Uterus (tissue), 3 donors: ENCODE measurements at regions not wholly inside any gene's neighbourhood (a gene's known extent, or its start where the extent isn't known, plus 50 kb on each side); places are given as distances from the start of the nearest gene placed in this dataset.

Source experiments
- DNase-seq, 2 donors: peaks; one replicate each; pipeline ENCODE4 v3.0.0-alpha.2; 2019 to 2020
- H3K27ac ChIP-seq, 2 donors: fragments of 200-600 bp; sonication (generic); 1 replicate in 1 of 2; 2 replicates in 1 of 2; pipeline ENCODE4 v1.5.1; 2016 to 2018
- H3K27me3 ChIP-seq, 2 donors: fragments of 200-600 bp; sonication (generic); one replicate each; pipeline ENCODE4 v1.5.1; 2018 to 2019; ENCODE audit warnings: control low read depth in 1 of 2
- H3K36me3 ChIP-seq, 2 donors: fragments of 200-600 bp; sonication (generic); one replicate each; pipeline ENCODE4 v1.5.1; 2019; ENCODE audit warnings: control low read depth in 1 of 2
- H3K4me1 ChIP-seq, 2 donors: fragments of 200-600 bp; sonication (generic); one replicate each; pipeline ENCODE4 v1.5.1; 2018 to 2019; ENCODE audit warnings: control low read depth in 1 of 2
- H3K4me3 ChIP-seq, 2 donors: fragments of 200-600 bp; sonication (generic); 1 replicate in 1 of 2; 2 replicates in 1 of 2; pipeline ENCODE4 v1.5.1; 2018 to 2019; ENCODE audit warnings: mild to moderate bottlenecking in 1 of 2
- H3K9me3 ChIP-seq, 2 donors: fragments of 200-600 bp; sonication (generic); one replicate each; pipeline ENCODE4 v1.5.1; 2019; ENCODE audit warnings: control low read depth in 1 of 2
- CTCF ChIP-seq, 4 experiments: fragments of 200-600 bp in 2 of 4; fragments of 450-650 bp in 2 of 4; sonication (generic) in 2 of 4; IDR thresholded peaks; one replicate each; pipeline ENCODE4 v1.5.1; 2016 to 2019; ENCODE audit warnings: antibody characterized with exemption in 4 of 4, mild to moderate bottlenecking in 2 of 4, moderate library complexity in 1 of 4
- POLR2A ChIP-seq, 2 donors: fragments of 450-650 bp; IDR thresholded peaks; one replicate each; pipeline ENCODE4 v1.6.1; 2016; ENCODE audit warnings: antibody characterized with exemption in 2 of 2, mild to moderate bottlenecking in 1 of 2, moderate library complexity in 1 of 2
- intact Hi-C: fragments of 100-400 bp; cut with DNase I; formaldehyde crosslinking; loops from one replicate; pipeline ENCODE4 v1.15.1; 2023; ENCODE audit warnings: low total_unique reads
- donor health status: DM: yes; HTN: yes; CAD: no.

GRCh38 chr3:124043023-124043422 lies 51.1 kb upstream of the ROPN1 start:
- no peaks in the 10 kb centered on the region for H3K9me3 ChIP-seq
- no peak overlapping the region for H3K4me3 ChIP-seq
- DNase-seq, result no peak
- no peak overlapping the region for H3K27ac ChIP-seq
- intact Hi-C loops, result no loop called here
- no peaks in the 10 kb centered on the region for H3K36me3 ChIP-seq
- H3K4me1 ChIP-seq, result no peaks in the 10 kb centered on the region
- no peaks in the 10 kb centered on the region for H3K27me3 ChIP-seq
- no peak for TF ChIP-seq CTCF (IDR thresholded peaks at IDR 0.05)
- no peak for TF ChIP-seq POLR2A (IDR thresholded peaks at IDR 0.05)

GRCh38 chr3:124044956-124045355 lies 53.0 kb upstream of the ROPN1 start:
- H3K9me3 ChIP-seq, result no peaks in the 10 kb centered on the region
- no peak overlapping the region for H3K4me3 ChIP-seq
- TF ChIP-seq CTCF (IDR thresholded peaks at IDR 0.05) (no peak), POLR2A (IDR thresholded peaks at IDR 0.05) (no peak)
- no peaks in the 10 kb centered on the region for H3K4me1 ChIP-seq
- H3K27me3 ChIP-seq, result no peaks in the 10 kb centered on the region
- intact Hi-C loops, result no loop called here
- no peaks in the 10 kb centered on the region for H3K36me3 ChIP-seq
- DNase-seq, result no peak
- H3K27ac ChIP-seq, result no peak overlapping the region

DNA sequence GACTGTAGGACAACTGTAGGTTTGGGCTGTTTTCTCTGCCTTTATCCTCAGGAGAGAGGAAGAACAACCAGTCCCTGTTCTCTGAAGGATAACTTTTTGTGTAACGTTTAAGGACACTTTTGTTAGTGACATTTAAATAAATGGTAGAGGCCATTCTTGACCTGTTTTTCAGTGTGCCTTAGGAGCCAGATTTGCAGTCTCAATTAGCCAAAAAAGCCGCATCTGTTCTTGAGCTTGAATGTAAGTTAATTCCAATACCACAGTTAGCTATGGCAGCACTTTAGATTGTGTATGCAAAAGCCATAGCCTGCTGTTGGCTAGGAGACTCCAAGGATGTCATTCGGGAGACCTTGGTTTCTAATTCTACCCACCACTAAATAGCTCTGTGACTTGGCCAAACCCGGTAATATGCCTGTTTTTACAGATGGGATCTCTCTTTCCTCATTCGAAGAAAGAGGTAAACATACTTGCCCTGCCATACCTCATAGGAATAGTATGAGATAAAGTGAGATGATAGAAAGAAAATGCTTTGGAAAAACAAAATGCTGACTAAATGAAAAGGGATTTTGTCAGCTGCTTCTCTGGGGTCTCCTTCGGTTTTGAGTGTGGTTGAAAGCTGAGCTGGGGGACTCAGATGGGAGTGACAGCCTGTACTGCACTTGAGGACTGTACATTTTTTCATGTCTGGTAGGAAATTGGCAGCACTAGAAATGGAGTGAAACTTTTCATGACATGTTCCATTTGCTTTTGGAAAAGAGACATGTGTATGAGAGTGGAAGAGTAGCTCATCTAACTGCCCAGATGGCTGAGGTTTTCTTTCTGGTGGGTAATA lies 57.3 kb upstream of the ROPN1 start:
- no peaks in the 10 kb centered on the region for H3K4me1 ChIP-seq
- intact Hi-C loops, result no loop called here

GRCh38 chr3:124051636-124052035 lies 59.7 kb upstream of the ROPN1 start:
- Histone ChIP-seq H3K4me3 (no peak overlapping the region), H3K27ac (no peak overlapping the region), H3K9me3 (no peaks in the 10 kb centered on the region), H3K4me1 (no peaks in the 10 kb centered on the region), H3K36me3 (no peaks in the 10 kb centered on the region), H3K27me3 (no peaks in the 10 kb centered on the region)
- DNase-seq, result no peak
- TF ChIP-seq POLR2A (IDR thresholded peaks at IDR 0.05) (no peak), CTCF (IDR thresholded peaks at IDR 0.05) (no peak)
- intact Hi-C loops, result no loop called here

More for the DNA sequence above, 57.3 kb upstream of the ROPN1 start:
- no peak for TF ChIP-seq CTCF (IDR thresholded peaks at IDR 0.05)
- Histone ChIP-seq H3K27ac (no peak overlapping the region), H3K9me3 (no peaks in the 10 kb centered on the region), H3K36me3 (no peaks in the 10 kb centered on the region), H3K27me3 (no peaks in the 10 kb centered on the region), H3K4me3 (no peak overlapping the region)
- no peak for DNase-seq

- Histone ChIP-seq H3K27ac (no peak overlapping the region), H3K4me1 (peaks cover 0 to 14% of the 10 kb centered on the region in 2 donors), H3K4me3 (no peak overlapping the region), H3K9me3 (no peaks in the 10 kb centered on the region), H3K36me3 (no peaks in the 10 kb centered on the region), H3K27me3 (no peaks in the 10 kb centered on the region)
- intact Hi-C loops, result no loop called here
- TF ChIP-seq CTCF (IDR thresholded peaks at IDR 0.05) (no peak), POLR2A (IDR thresholded peaks at IDR 0.05) (no peak)
- DNase-seq, result no peak
Observed at GRCh38 chr3:124053871-124054270, 61.9 kb upstream of the ROPN1 start.
